BJ (cell line): ENCODE measurements at regions not wholly inside any gene's neighbourhood (a gene's known extent, or its start where the extent isn't known, plus 50 kb on each side); places are given as distances from the start of the nearest gene placed in this dataset.

ENCODE experiments used
- CTCF ChIA-PET: fragments of 350-600 bp; formaldehyde crosslinking; extraction: SDS; loops from one replicate; lab custom pipeline; 2021; ENCODE audit warnings: antibody characterized with exemption, inconsistent platforms; lab: Yijun Ruan, JAX
- POLR2A ChIA-PET: fragments of 300-600 bp; sonication (Branson Sonifier 250); formaldehyde crosslinking; extraction: SDS; loops from one replicate; lab custom pipeline; 2021; ENCODE audit warnings: antibody characterized with exemption; lab: Charles Lee
- DNase-seq: peaks from one replicate; pipeline ENCODE4 v3.0.0-alpha.2; 2011; ENCODE audit warnings: low read depth
- H3K27me3 ChIP-seq: 2 replicates; pipeline ENCODE4 v1.6.0; 2011; ENCODE audit warnings: low read length; ENCODE audit not compliant: control insufficient read depth, insufficient read depth
- H3K36me3 ChIP-seq: 2 replicates; pipeline ENCODE4 v1.5.1; 2011; ENCODE audit warnings: low read length; ENCODE audit not compliant: control insufficient read depth, insufficient read depth
- H3K4me3 ChIP-seq: 2 replicates; pipeline ENCODE4 v1.5.1; 2011; ENCODE audit warnings: low read depth, mild to moderate bottlenecking, control low read depth, low read length
- TF ChIP-seq, protein P1 (sequence below): IDR thresholded peaks from 2 replicates; pipeline ENCODE4 v1.5.1; 2011; ENCODE audit warnings: low read depth, mild to moderate bottlenecking, control low read depth, inconsistent platforms, low read length, moderate library complexity; ENCODE audit not compliant: insufficient read depth

DNA sequence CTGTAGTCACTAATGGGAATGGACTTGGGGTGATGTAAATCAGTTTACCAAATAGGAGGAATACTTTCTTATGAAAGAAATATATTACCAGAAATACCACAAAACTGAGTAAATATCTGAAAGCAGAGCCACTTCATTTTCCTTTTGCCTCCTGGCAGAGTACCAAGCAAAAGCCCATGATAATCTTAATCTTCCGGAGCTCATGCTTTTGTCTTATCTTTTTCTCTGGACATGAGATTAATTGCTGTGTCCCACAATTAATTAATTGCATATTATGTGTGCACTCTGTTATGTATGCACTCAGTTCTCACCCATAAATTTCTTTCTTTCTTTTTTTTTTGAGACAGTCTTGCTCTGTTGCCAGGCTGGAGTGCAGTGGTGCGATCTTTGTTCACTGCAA is 94.1 kb upstream of the PDE4B start:
- Histone ChIP-seq H3K36me3 (no peaks in the 10 kb centered on the region), H3K4me3 (no peak overlapping the region), H3K27me3 (no peaks in the 10 kb centered on the region; the same call in 1 of the 2 replicates)
- CTCF ChIA-PET: no interaction called here
- TF ChIP-seq, protein P1, sequence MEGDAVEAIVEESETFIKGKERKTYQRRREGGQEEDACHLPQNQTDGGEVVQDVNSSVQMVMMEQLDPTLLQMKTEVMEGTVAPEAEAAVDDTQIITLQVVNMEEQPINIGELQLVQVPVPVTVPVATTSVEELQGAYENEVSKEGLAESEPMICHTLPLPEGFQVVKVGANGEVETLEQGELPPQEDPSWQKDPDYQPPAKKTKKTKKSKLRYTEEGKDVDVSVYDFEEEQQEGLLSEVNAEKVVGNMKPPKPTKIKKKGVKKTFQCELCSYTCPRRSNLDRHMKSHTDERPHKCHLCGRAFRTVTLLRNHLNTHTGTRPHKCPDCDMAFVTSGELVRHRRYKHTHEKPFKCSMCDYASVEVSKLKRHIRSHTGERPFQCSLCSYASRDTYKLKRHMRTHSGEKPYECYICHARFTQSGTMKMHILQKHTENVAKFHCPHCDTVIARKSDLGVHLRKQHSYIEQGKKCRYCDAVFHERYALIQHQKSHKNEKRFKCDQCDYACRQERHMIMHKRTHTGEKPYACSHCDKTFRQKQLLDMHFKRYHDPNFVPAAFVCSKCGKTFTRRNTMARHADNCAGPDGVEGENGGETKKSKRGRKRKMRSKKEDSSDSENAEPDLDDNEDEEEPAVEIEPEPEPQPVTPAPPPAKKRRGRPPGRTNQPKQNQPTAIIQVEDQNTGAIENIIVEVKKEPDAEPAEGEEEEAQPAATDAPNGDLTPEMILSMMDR: no peak
- no peak for DNase-seq
- POLR2A ChIA-PET: no interaction called here

DNA sequence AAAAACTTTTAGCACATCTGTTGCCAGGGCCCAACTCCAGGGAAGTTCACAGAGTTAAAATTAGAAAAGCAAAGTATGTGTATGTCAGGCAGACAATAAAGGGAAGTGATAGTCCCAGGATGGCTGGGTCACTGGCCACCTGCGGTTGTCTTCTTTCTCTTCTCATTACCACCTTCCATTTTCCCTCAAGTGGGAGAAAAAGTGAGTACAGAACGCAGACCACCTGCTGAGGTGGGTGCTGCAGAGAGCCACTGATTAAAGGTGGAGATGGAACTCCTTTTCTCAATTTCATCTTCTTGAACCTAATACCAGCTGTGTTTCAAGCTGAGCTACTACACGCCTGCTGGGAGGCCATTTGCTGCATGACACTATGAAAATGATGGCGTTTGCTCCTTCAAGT is 88.8 kb upstream of the PDE4B start:
- no peak for DNase-seq
- peaks cover 5% of the 10 kb centered on the region for H3K27me3 ChIP-seq
- no peak overlapping the region for H3K4me3 ChIP-seq
- TF ChIP-seq, protein P1: no peak
- ChIA-PET POLR2A (no interaction called here), CTCF (interaction anchor here (1.2 to 3.8 kb wide), 3 partner anchors 10 to 25 kb away, joined by 3 to 22 read pairs (median 4); no protein-coding TSS in a partner anchor)
- H3K36me3 ChIP-seq: no peaks in the 10 kb centered on the region

DNA sequence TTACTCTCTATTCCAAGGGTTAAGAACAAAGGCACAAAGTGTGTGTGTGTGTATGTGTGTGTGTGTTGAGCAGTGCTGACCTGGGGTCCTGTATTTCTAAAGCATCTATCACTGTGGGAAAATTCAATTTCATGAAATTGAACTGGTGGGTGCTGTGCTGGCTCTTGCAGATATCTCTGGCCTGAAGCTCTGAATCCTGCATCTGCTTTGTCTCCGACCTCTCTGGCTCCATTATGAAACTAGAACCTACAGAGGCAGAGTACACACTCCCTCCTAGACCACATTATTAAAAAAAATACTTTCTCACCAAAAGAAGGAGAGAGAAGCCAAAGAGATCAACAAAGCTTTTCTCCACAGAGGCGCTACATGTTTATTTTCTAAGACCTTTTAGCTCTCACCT is 88.4 kb upstream of the PDE4B start:
- CTCF ChIA-PET: interaction anchor here (1.2 to 3.8 kb wide), 3 partner anchors 11 to 25 kb away, joined by 3 to 22 read pairs (median 4); no protein-coding TSS in a partner anchor
- POLR2A ChIA-PET: no interaction called here
- TF ChIP-seq, protein P1: no peak

DNA sequence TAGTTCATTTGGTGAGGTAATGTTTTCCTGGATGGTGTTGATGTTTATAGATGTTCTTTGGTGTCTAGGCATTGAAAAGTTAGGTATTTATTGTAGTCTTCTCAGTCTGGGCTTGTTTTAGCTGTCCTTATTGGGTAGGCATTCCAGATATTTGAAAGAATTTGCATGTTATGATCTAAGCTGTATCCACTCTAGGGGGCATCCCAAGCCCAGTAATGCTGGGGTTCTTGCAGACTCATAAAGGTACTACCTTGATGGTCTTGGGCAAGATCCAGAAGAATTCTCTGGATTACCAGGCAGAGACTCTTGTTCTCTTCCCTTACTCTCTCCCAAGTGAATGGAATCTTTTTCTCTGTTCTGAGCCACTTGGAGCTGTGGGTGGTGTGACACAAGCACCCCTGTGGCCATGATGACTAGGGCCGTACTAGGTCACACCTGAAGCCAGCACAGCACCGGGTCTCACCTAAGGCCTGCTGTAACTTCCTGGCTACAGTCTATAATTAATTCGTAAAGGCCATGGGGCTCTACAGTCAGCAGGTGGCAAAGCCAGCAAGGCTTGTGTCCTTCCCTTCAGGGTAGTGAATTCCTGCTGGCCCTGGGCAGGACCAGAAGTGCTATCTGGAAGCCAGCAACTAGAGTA is 74.8 kb upstream of the PDE4B start:
- no peak overlapping the region for H3K4me3 ChIP-seq
- no peaks in the 10 kb centered on the region for H3K27me3 ChIP-seq
- CTCF ChIA-PET: interaction anchor here (0.9 to 2.6 kb wide), 7 partner anchors 10 to 525 kb away, joined by 3 to 17 read pairs (median 4); no protein-coding TSS in a partner anchor
- POLR2A ChIA-PET: no interaction called here
- H3K36me3 ChIP-seq: no peaks in the 10 kb centered on the region
- TF ChIP-seq, protein P1: peak; percentile 35; the same call in 1 of the 2 replicates
- peak; percentile 12 for DNase-seq

More for the DNA sequence above, 88.4 kb upstream of the PDE4B start:
- Histone ChIP-seq H3K4me3 (no peak overlapping the region), H3K36me3 (no peaks in the 10 kb centered on the region), H3K27me3 (peaks cover 5% of the 10 kb centered on the region)
- no peak for DNase-seq

DNA sequence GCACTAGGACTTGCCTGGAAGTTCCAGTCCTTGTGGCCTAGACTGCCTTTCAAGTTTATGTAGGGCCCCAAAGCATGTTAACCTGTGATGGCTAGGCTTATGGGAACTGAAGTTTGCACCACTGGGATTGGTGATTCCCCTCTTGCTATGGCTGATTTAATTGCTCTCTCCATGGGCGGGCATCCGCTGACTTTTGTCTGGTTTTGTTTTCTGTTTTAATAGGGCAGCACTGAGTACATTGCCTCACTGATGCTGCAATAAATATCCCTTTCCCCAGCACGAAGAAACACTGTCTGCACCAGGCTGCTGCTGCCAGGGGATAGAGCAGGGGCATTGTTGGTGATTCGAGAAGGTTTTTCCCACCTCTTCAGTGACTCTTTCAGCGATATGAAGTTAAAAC is 73.3 kb upstream of the PDE4B start:
- CTCF ChIA-PET: interaction anchor here (1.4 to 2.6 kb wide), 2 partner anchors 229 to 523 kb away, joined by 4 to 10 read pairs; no protein-coding TSS in a partner anchor
- no peak for DNase-seq
- POLR2A ChIA-PET: no interaction called here
- Histone ChIP-seq H3K27me3 (no peaks in the 10 kb centered on the region), H3K36me3 (no peaks in the 10 kb centered on the region), H3K4me3 (no peak overlapping the region)
- TF ChIP-seq, protein P1: no peak
